IMR-90 (cell line): ENCODE measurements at regions not wholly inside any gene's neighbourhood (a gene's known extent, or its start where the extent isn't known, plus 50 kb on each side); places are given as distances from the start of the nearest gene placed in this dataset.

ENCODE experiments used
- ATAC-seq: fragments of 200-7000 bp; cut with Tn5 transposase; 2 replicates; pipeline ENCODE4 v1.9.1; 2020; ENCODE audit warnings: low read depth, mild to moderate bottlenecking, moderate library complexity
- BruUV-seq: library from RNA; stranded (reverse); fragments of 400-500 nt; replicated peaks from 2 replicates; lab custom pipeline; 2021; lab: Mats Ljungman, UMichigan
- CTCF ChIA-PET: fragments of 300-600 bp; formaldehyde crosslinking; extraction: SDS; loops from one replicate; lab custom pipeline; 2021; ENCODE audit warnings: antibody characterized with exemption; lab: Yijun Ruan, JAX
- POLR2A ChIA-PET: fragments of 300-600 bp; sonication (Branson Sonifier 250); formaldehyde crosslinking; loops from one replicate; lab custom pipeline; 2022; ENCODE audit warnings: antibody characterized with exemption; ENCODE audit not compliant: unreplicated experiment; lab: Charles Lee
- DNase-seq: peaks from one replicate; pipeline ENCODE4 v3.0.0; 2013
- H2AFZ ChIP-seq: replicated peaks from 2 replicates; pipeline ENCODE3; 2013; ENCODE audit warnings: low read length, mild to moderate bottlenecking; ENCODE audit not compliant: poor library complexity
- H2AK5ac ChIP-seq: 2 replicates; pipeline ENCODE4 v1.6.1; 2013; ENCODE audit warnings: low read depth, low read length, inconsistent platforms
- H2AK9ac ChIP-seq: replicated peaks from 2 replicates; pipeline ENCODE3; 2013; ENCODE audit warnings: mild to moderate bottlenecking, low read depth, low read length, moderate library complexity; ENCODE audit not compliant: poor library complexity
- H2BK120ac ChIP-seq: 2 replicates; pipeline ENCODE4 v1.6.1; 2013; ENCODE audit warnings: low read depth, low read length, inconsistent platforms
- H2BK15ac ChIP-seq: 3 replicates; pipeline ENCODE4 v1.6.1; 2013; ENCODE audit warnings: low read depth, low read length, inconsistent platforms
- H2BK20ac ChIP-seq: 2 replicates; pipeline ENCODE4 v1.6.1; 2013; ENCODE audit warnings: low read depth, mild to moderate bottlenecking, inconsistent platforms, low read length, moderate library complexity
- H2BK5ac ChIP-seq: 2 replicates; pipeline ENCODE4 v1.6.1; 2013; ENCODE audit warnings: mild to moderate bottlenecking, low read depth, low read length, inconsistent platforms; ENCODE audit not compliant: poor library complexity, severe bottlenecking
- H3K14ac ChIP-seq: replicated peaks from 2 replicates; pipeline ENCODE4 v1.6.1; 2013; ENCODE audit warnings: low read depth, low read length, inconsistent platforms
- H3K18ac ChIP-seq: 2 replicates; pipeline ENCODE4 v1.6.1; 2013; ENCODE audit warnings: low read depth, low read length, control low read depth
- H3K23ac ChIP-seq: 2 replicates; pipeline ENCODE4 v1.6.1; 2013; ENCODE audit warnings: low read depth, low read length, inconsistent platforms
- H3K27ac ChIP-seq: 2 replicates; pipeline ENCODE4 v1.5.1; 2013; ENCODE audit warnings: mild to moderate bottlenecking, control low read depth, low read length; ENCODE audit not compliant: insufficient read depth
- H3K27me3 ChIP-seq: 2 replicates; pipeline ENCODE4 v1.6.1; 2013; ENCODE audit warnings: low read length; ENCODE audit not compliant: control insufficient read depth, insufficient read depth
- H3K36me3 ChIP-seq: 2 replicates; pipeline ENCODE4 v1.6.1; 2013; ENCODE audit warnings: low read length, mixed read lengths; ENCODE audit not compliant: control insufficient read depth, insufficient read depth
- H3K4ac ChIP-seq: 2 replicates; pipeline ENCODE4 v1.6.1; 2013; ENCODE audit warnings: low read depth, low read length, inconsistent platforms
- H3K4me1 ChIP-seq: 2 replicates; pipeline ENCODE4 v1.6.1; 2013; ENCODE audit warnings: low read length, mixed read lengths; ENCODE audit not compliant: control insufficient read depth, insufficient read depth
- H3K4me2 ChIP-seq: 2 replicates; pipeline ENCODE4 v1.6.1; 2013; ENCODE audit warnings: low read depth, mild to moderate bottlenecking, control low read depth, low read length, moderate library complexity
- H3K4me3 ChIP-seq: 2 replicates; pipeline ENCODE4 v1.5.1; 2013; ENCODE audit warnings: low read depth, mild to moderate bottlenecking, control low read depth, low read length, moderate library complexity; ENCODE audit not compliant: insufficient read depth
- H3K56ac ChIP-seq: 2 replicates; pipeline ENCODE4 v1.6.1; 2013; ENCODE audit warnings: low read length, inconsistent platforms; ENCODE audit not compliant: insufficient read depth; ENCODE audit errors: extremely low read depth
- H3K79me1 ChIP-seq, 2 experiments: 2 replicates each; pipeline ENCODE4 v1.6.1; 2013; ENCODE audit warnings: low read length in 2 of 2, inconsistent platforms in 1 of 2, low read depth in 1 of 2
- H3K9ac ChIP-seq: 2 replicates; pipeline ENCODE4 v1.6.1; 2013; ENCODE audit warnings: low read depth, low read length, control low read depth
- H3K9me1 ChIP-seq: 2 replicates; pipeline ENCODE4 v1.6.1; 2013; ENCODE audit warnings: low read length, inconsistent platforms; ENCODE audit not compliant: insufficient read depth
- H3K9me3 ChIP-seq: 2 replicates; pipeline ENCODE4 v1.6.1; 2013; ENCODE audit warnings: low read length; ENCODE audit not compliant: control insufficient read depth, insufficient read depth
- H4K20me1 ChIP-seq: 2 replicates; pipeline ENCODE4 v1.6.1; 2013; ENCODE audit warnings: low read length, inconsistent platforms; ENCODE audit not compliant: insufficient read depth
- H4K5ac ChIP-seq: 2 replicates; pipeline ENCODE4 v1.6.1; 2013; ENCODE audit warnings: mild to moderate bottlenecking, low read depth, low read length, control low read depth
- H4K8ac ChIP-seq, 2 experiments: 2 replicates each; pipeline ENCODE4 v1.6.1; 2013; ENCODE audit warnings: low read depth in 2 of 2, low read length in 2 of 2, control low read depth in 1 of 2, inconsistent platforms in 1 of 2
- H4K91ac ChIP-seq: 2 replicates; pipeline ENCODE4 v1.6.1; 2013; ENCODE audit warnings: low read depth, low read length, inconsistent platforms; ENCODE audit not compliant: insufficient read depth
- BHLHE40 ChIP-seq: fragments of 150-350 bp; IDR thresholded peaks from 2 replicates; pipeline ENCODE4 v1.6.1; 2016; ENCODE audit warnings: mild to moderate bottlenecking, low read depth, low read length
- CHD1 ChIP-seq: IDR thresholded peaks from 2 replicates; pipeline ENCODE4 v1.6.1; 2012; ENCODE audit warnings: low read depth, low read length, improper control_type of control experiment
- MAFK ChIP-seq: IDR thresholded peaks from 2 replicates; pipeline ENCODE4 v1.6.1; 2012; ENCODE audit warnings: low read depth, low read length, improper control_type of control experiment
- MAZ ChIP-seq: IDR thresholded peaks from 2 replicates; pipeline ENCODE4 v1.6.1; 2012; ENCODE audit warnings: low read depth, mild to moderate bottlenecking, low read length, improper control_type of control experiment, moderate library complexity, borderline replicate concordance
- MXI1 ChIP-seq: IDR thresholded peaks from 2 replicates; pipeline ENCODE4 v1.6.1; 2012; ENCODE audit warnings: low read depth, mild to moderate bottlenecking, low read length, moderate library complexity, borderline replicate concordance
- POLR2A ChIP-seq: IDR thresholded peaks from 2 replicates; pipeline ENCODE4 v1.6.1; 2012; ENCODE audit warnings: mild to moderate bottlenecking, low read depth, low read length
- RAD21 ChIP-seq: IDR thresholded peaks from 2 replicates; pipeline ENCODE4 v1.6.1; 2012; ENCODE audit warnings: low read length, improper control_type of control experiment
- RCOR1 ChIP-seq: IDR thresholded peaks from 2 replicates; pipeline ENCODE4 v1.6.1; 2012; ENCODE audit warnings: mild to moderate bottlenecking, low read length, improper control_type of control experiment; ENCODE audit not compliant: insufficient replicate concordance
- RFX5 ChIP-seq: IDR thresholded peaks from 2 replicates; pipeline ENCODE4 v1.8.0; 2012; ENCODE audit warnings: low read depth, mild to moderate bottlenecking, low read length, moderate library complexity
- SMC3 ChIP-seq: fragments of 150-350 bp; IDR thresholded peaks from 2 replicates; pipeline ENCODE4 v1.6.1; 2016; ENCODE audit warnings: low read depth, mild to moderate bottlenecking, antibody characterized with exemption, low read length, moderate library complexity
- WGBS, 2 experiments: methylation state at CpG; one replicate each; pipeline versions ENCODE4 v1.1.5 to v1.1.7; 2013; ENCODE audit warnings: missing lambda C conversion rate in 2 of 2; ENCODE audit not compliant: insufficient read length in 1 of 2; ENCODE audit errors: extremely low coverage in 2 of 2; 5-methylcytosine and 5-hydroxymethylcytosine counted together
- dilution Hi-C: fragments of 300-500 bp; cut with HindIII; formaldehyde crosslinking; loops from one replicate; pipeline ENCODE4 v1.14.3; 2018; ENCODE audit warnings: low sequenced_read_pairs; ENCODE audit not compliant: unreplicated experiment
- in situ Hi-C: fragments of 300-500 bp; cut with MboI; formaldehyde crosslinking; loops from 3 replicates; pipeline ENCODE4 v1.14.3; 2019; ENCODE audit warnings: low sequenced_read_pairs, inconsistent platforms, mixed read lengths
- intact Hi-C: fragments of 100-400 bp; cut with micrococcal nuclease; formaldehyde crosslinking; loops from 2 replicates; pipeline ENCODE4 v1.10.0; 2022
- TF ChIP-seq, protein P1 (sequence below): fragments of 150-350 bp; IDR thresholded peaks from 2 replicates; pipeline ENCODE4 v1.6.1; 2016; ENCODE audit warnings: low read depth, mild to moderate bottlenecking, low read length, moderate library complexity, borderline replicate concordance
- TF ChIP-seq, protein P2 (sequence below): fragments of 150-350 bp; IDR thresholded peaks from 2 replicates; pipeline ENCODE4 v1.6.1; 2017; ENCODE audit warnings: mild to moderate bottlenecking, antibody characterized with exemption, low read length, low read depth

DNA sequence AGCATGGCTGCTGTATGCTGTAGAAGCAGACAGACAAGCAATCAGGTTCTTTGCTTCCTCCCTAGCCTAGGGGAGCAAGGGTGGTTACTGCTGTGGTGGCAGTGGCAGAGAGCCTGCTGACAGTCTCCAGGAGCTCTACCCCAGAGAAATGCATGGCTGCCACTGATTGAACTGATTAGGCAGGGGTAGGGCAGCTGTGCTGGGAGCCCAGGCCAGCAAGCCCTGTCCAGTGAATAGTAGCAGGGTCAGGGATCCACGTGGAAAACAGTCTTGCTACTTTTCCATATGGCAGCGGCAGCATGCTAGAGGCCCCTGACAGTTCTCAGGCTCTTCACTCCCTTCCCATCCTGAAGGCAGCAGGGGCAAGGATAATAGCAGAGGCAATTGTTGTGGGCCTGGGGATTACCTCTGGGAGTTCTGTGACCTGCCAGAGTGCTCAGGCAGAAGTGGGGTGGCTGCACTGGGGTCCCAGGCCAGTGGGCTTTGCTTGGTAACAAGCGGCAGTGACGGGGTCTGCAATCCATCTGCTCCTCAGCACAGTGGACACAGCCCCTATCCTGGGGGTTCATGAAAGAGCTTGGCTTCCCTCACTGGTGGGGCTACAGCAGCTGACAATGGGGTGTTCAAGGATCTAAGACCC is 558.8 kb upstream of the GHITM start:
- Histone ChIP-seq H3K9me1 (no peaks in the 10 kb centered on the region), H3K23ac (no peak overlapping the region), H3K36me3 (no peaks in the 10 kb centered on the region), H4K20me1 (no peaks in the 10 kb centered on the region), H2AK9ac (no peak overlapping the region), H2BK120ac (no peak overlapping the region), H4K8ac (no peak overlapping the region), H2AK5ac (no peak overlapping the region), H2BK15ac (no peak overlapping the region), H3K18ac (no peak overlapping the region), H3K27me3 (no peaks in the 10 kb centered on the region), H3K4me2 (no peak overlapping the region), H4K91ac (no peak overlapping the region), H3K4me3 (no peak overlapping the region), H2AFZ (no peak overlapping the region), H3K9me3 (peaks cover 14% of the 10 kb centered on the region), H2BK5ac (no peak overlapping the region), H3K14ac (no peak overlapping the region), H3K4ac (no peak overlapping the region), H3K4me1 (no peaks in the 10 kb centered on the region), H3K79me1 (no peaks in the 10 kb centered on the region), H3K56ac (no peak overlapping the region), H3K27ac (no peak overlapping the region), H2BK20ac (no peak overlapping the region), H3K9ac (no peak overlapping the region), H4K5ac (no peak overlapping the region)
- ATAC-seq, result no peak
- ChIA-PET CTCF (no interaction called here), POLR2A (no interaction called here)
- TF ChIP-seq, protein P1, sequence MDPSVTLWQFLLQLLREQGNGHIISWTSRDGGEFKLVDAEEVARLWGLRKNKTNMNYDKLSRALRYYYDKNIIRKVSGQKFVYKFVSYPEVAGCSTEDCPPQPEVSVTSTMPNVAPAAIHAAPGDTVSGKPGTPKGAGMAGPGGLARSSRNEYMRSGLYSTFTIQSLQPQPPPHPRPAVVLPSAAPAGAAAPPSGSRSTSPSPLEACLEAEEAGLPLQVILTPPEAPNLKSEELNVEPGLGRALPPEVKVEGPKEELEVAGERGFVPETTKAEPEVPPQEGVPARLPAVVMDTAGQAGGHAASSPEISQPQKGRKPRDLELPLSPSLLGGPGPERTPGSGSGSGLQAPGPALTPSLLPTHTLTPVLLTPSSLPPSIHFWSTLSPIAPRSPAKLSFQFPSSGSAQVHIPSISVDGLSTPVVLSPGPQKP, result no peak
- TF ChIP-seq MXI1 (no peak), RFX5 (no peak), POLR2A (no peak), MAZ (no peak), RAD21 (no peak), CHD1 (no peak), SMC3 (no peak), RCOR1 (no peak), MAFK (no peak), BHLHE40 (no peak)
- TF ChIP-seq, protein P2, sequence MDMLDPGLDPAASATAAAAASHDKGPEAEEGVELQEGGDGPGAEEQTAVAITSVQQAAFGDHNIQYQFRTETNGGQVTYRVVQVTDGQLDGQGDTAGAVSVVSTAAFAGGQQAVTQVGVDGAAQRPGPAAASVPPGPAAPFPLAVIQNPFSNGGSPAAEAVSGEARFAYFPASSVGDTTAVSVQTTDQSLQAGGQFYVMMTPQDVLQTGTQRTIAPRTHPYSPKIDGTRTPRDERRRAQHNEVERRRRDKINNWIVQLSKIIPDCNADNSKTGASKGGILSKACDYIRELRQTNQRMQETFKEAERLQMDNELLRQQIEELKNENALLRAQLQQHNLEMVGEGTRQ, result no peak
- DNase-seq, result no peak
- dilution Hi-C loops, result no loop called here
- in situ Hi-C loops, result no loop called here
- WGBS, 2 experiments, result 100% methylated on average over 2 of the region's 4 CpGs; no CpG with 5 or more reads in 1 of the 2 experiments
- no TSS peak for BruUV-seq
- intact Hi-C loops, result no loop called here
